ENCODE measurements at regions not wholly inside any gene's neighbourhood (a gene's known extent, or its start where the extent isn't known, plus 50 kb on each side); places are given as distances from the start of the nearest gene placed in this dataset.
A peak's percentile ranks its signal among the peaks of the same experiment; 100 is the strongest.
"Not testable (repeated sequence)": the region's sequence is repeated elsewhere in the genome, so short reads cannot be mapped to it uniquely, and the experiment has no call there.

DNA sequence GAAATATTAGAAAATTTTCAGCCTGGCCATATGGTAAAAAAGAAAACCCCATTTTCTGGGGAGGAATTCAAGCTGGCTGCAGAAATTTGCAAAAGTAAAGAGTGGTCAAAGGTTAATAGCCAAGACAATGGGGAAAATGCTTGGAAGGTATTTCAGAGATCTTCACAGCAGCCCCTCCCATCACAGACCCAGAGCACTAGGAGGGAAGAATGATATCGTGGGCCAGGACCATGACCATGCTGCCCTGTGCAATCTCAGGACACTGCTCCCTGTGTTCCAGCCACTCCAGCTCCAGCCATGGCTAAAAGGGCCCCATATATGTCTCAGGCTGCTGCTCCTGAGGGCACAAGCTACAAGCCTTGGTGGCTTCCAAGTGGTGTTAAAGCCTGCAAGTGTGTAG lies 93.9 kb upstream of the AGAP1 start:
- Histone ChIP-seq H3K36me3 (no peaks in the 10 kb centered on the region), H3K4me3 (no peak overlapping the region), H3K27me3 (no peaks in the 10 kb centered on the region), H3K9me3 (no peaks in the 10 kb centered on the region)
- DNase-seq, result no peak

DNA sequence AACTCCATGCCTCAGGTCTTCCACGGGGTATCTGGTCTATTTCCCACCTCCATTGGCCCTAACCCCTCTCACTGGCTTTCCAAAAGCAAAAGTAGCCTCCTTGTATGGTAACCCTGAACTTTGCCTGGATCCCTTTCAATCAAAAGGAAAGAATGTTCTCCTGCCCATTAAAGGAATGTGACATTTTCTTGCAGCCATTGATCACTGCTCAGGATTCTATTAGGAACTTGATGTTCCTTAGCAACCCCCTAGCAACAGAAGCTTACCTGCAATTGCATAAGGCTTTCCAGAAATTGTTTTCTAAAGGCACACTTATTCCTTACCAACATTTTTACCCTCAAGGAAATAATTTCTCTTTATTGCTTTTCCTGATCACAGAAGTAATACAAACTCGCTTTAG lies 91.4 kb upstream of the AGAP1 start:
- no peak for DNase-seq
- no peaks in the 10 kb centered on the region for H3K9me3 ChIP-seq
- H3K27me3 ChIP-seq, result no peaks in the 10 kb centered on the region
- no peak overlapping the region for H3K4me3 ChIP-seq
- H3K36me3 ChIP-seq, result no peaks in the 10 kb centered on the region

DNA sequence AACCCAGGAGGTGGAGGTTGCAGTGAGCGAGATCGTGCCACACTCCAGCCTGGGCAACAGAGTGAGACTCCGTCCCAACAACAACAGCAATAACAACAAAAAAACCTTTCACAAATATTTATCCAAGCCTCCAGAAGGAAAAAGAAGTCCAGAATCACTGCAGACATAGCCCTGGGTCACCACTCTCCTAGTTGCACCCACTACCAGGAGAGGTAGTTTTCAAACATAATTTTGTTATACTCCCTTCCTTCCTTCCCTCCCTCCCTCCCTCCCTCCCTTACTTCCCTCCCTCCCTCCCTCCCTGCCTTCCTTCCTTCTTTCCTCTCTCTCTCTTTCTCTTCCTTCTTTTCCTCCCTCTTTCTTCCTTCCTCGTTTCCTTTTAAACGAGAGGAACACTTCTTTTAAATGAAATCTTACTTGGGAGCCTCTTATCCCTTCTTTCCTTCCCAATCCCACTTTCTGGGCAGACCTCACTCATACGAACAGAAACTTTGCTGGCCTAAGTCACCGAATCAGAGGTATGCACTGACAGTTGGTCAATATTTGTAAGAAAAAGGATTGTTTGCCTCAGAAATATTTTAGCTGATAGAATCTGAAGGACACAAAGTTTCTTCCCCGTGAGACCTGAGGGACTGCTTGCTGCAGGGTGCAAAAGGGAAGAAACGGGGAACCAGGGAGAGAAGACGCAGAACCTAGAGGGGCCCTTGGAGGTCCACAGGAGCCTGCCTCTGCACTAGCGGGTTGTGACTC lies 88.1 kb upstream of the AGAP1 start:
- no peaks in the 10 kb centered on the region for H3K9me3 ChIP-seq
- H3K27me3 ChIP-seq, result no peaks in the 10 kb centered on the region
- no peak for DNase-seq
- no peak overlapping the region for H3K4me3 ChIP-seq
- H3K36me3 ChIP-seq, result no peaks in the 10 kb centered on the region

DNA sequence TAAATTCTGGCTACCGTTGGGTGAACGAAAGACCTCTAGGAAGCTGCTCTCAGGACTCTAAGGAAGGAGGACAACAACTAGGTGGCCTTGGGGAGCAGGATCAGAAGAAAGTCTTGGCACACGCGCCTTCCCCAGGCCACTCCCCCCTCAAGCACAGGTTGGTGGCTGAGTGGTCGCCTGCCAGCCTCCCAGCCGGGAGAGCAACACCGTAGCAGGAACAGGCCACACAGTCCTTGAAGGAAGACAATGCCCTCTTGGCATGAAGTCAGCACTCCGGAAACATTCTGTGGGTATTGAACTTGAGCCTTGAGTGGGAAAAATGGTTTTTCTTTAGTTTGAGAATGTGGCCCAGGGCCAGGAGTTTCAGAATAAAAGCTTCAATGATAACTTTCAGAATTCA lies 87.4 kb upstream of the AGAP1 start:
- DNase-seq, result no peak
- Histone ChIP-seq H3K9me3 (no peaks in the 10 kb centered on the region), H3K36me3 (no peaks in the 10 kb centered on the region), H3K4me3 (no peak overlapping the region), H3K27me3 (no peaks in the 10 kb centered on the region)

DNA sequence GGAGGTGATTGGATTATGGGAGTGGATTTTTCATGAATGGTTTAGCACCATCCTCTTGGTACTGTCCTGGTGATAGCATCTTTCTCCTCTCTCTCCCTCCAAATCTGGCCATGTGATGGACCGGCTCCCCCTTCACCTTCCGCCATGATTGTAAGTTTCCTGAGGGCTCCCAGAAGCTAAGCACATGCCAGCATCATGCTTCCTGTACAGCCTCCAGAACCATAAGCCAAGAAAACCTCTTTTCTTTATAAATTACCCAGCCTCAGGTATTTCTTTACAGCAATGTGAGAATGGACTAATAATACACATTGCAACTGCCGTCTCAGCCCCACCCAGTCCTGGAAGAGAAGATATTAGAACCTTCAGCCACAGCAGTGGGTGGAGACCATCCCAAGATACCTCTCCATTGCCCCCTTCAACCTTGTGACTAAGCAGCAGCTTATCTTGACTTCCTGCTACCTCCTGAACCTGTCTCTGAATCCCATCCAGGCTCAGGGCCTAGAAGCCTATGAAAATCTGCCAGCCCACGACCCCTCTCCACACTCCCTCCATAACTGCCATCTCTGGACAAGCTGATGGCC lies 81.8 kb upstream of the AGAP1 start:
- DNase-seq, result no peak
- Histone ChIP-seq H3K9me3 (no peaks in the 10 kb centered on the region), H3K36me3 (no peaks in the 10 kb centered on the region), H3K4me3 (no peak overlapping the region), H3K27me3 (no peaks in the 10 kb centered on the region)

DNA sequence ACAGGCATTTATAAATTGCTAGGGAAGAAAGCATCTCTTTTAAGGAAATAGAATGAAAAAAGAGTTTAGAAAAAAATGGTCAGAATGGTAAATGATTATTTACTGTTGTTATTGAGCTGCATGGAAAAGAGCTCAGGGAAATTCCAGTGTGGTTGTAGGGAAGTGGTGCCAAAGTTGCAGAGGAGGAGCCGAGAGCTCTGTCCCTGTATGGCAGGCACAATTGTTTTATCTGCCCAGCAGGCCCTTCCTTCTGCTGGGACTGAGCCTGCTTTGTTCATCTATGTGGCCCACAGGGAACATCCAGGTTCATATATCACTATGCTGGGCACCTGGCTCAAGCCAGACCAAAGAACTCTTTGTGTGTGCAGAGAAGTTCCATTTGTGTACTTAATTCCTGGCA lies 80.8 kb upstream of the AGAP1 start:
- H3K27me3 ChIP-seq, result no peaks in the 10 kb centered on the region
- H3K9me3 ChIP-seq, result no peaks in the 10 kb centered on the region
- H3K4me3 ChIP-seq, result no peak overlapping the region
- no peaks in the 10 kb centered on the region for H3K36me3 ChIP-seq
- DNase-seq, result no peak

DNA sequence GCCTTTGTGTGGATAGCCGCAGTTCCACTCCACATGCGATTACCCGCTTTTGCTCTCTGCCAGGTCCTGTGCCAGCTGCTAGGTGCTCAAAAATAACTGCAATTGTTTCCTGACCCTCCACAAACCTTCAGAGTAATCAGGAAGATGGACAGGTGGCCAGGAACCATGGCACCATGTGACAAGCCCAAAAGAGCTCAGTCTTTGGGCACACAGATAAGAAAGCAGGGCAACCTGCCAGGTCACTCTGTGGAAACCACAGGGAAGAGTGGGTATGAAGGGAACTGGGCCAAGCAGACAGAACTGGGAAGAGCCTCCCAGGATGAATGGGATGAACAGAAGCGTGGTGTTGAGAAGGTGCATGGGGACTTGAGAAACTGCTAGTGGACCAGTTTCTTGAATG lies 79.4 kb upstream of the AGAP1 start:
- H3K9me3 ChIP-seq, result no peaks in the 10 kb centered on the region
- H3K36me3 ChIP-seq, result no peaks in the 10 kb centered on the region
- H3K27me3 ChIP-seq, result no peaks in the 10 kb centered on the region
- no peak overlapping the region for H3K4me3 ChIP-seq
- no peak for DNase-seq

DNA sequence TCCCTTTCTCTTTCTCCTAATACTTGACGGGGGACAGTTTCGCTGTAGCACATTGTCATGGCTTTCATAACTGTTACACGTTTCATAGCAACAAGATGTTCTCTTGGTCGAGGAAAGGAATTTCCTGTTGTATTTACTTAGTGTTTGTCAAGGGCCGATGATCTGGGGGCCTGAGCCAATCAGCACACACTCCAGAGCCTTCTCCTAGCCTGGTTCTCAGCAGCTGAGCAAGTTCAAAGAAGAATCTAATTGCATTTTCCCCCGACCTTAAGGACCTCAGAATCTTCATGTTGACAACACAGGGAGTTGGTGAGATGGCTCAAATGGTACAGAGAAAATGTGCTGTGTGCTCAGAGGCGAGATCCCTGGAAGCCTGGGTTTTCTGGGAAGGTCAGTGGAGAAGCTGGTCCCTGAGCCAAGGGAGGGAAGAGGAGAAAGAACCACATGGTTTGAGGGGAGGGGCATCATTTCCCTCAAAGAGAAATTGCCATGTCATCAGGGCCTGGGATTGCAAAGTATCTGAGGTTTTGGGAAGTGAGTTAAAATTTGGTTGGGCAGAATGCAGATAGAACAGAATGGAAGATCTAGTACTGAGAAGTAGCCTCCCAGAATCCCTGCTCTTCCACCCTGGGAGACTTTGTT lies 76.9 kb upstream of the AGAP1 start:
- Histone ChIP-seq H3K36me3 (no peaks in the 10 kb centered on the region), H3K4me3 (no peak overlapping the region), H3K27me3 (no peaks in the 10 kb centered on the region), H3K9me3 (no peaks in the 10 kb centered on the region)
- no peak for DNase-seq

DNA sequence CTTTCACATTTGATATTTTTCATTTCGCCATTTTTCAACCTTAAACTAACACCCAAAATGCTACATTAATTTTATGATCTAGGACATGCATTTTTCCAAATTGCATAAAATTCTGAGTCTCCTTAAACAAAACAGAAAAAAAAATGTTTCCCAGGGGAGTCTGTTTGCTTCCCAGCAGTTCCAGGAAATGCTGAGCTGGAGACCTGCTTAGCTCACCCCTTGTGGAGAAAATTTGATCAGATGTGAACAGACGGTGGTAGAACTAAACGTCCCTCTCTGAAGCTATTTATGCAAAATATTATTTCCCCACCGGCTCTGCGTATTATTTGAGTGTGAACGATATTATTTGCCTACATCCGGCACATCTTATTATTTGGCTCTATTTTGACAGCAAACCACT lies 74.9 kb upstream of the AGAP1 start:
- H3K4me3 ChIP-seq, result no peak overlapping the region
- DNase-seq, result no peak
- H3K36me3 ChIP-seq, result no peaks in the 10 kb centered on the region
- no peaks in the 10 kb centered on the region for H3K27me3 ChIP-seq
- no peaks in the 10 kb centered on the region for H3K9me3 ChIP-seq

DNA sequence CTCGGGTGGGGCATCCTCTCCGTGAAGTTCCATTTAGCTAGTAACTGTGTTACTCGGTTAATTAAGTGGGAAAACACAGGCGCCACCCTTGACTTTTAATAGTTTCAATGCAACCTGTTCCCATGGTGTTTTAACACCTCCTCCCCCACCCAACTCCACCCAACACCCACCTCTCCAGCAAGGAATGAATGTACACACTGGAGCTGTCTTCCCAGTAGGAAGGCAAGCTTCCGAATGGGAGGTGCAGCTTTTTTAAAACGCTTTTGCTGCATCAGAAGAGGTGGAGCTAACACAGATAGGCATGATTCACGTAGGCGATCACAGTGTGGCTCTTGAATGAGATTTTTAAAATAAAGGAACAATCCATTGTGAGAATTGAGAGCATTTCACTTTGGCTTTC lies 73.8 kb upstream of the AGAP1 start:
- Histone ChIP-seq H3K9me3 (no peaks in the 10 kb centered on the region; the same call in 1 of the 2 replicates), H3K27me3 (no peaks in the 10 kb centered on the region), H3K36me3 (no peaks in the 10 kb centered on the region), H3K4me3 (no peak overlapping the region)
- no peak for DNase-seq

DNA sequence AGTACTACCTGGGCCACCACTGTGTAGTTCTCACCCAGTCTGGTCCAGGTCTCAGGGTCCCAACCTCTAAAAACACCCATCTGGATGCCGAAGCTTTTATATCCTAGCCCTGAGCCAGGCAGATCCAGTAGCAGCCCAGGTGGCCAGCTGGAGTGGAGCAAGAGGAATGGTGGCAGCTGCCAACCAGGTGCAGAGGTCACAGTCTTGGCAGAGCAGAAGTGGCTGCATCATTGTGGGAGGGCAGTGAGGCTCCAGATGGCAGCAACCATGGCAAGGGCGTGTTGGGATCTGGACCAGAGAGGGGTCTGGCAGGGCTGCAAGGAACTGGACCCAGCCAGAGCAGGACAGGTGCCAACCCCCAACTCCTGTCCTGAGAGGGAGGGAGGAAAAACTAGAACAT lies 72.2 kb upstream of the AGAP1 start:
- no peaks in the 10 kb centered on the region for H3K27me3 ChIP-seq
- H3K36me3 ChIP-seq, result no peaks in the 10 kb centered on the region
- no peaks in the 10 kb centered on the region; the same call in 1 of the 2 replicates for H3K9me3 ChIP-seq
- peak; percentile 16 for DNase-seq
- no peak overlapping the region for H3K4me3 ChIP-seq

DNA sequence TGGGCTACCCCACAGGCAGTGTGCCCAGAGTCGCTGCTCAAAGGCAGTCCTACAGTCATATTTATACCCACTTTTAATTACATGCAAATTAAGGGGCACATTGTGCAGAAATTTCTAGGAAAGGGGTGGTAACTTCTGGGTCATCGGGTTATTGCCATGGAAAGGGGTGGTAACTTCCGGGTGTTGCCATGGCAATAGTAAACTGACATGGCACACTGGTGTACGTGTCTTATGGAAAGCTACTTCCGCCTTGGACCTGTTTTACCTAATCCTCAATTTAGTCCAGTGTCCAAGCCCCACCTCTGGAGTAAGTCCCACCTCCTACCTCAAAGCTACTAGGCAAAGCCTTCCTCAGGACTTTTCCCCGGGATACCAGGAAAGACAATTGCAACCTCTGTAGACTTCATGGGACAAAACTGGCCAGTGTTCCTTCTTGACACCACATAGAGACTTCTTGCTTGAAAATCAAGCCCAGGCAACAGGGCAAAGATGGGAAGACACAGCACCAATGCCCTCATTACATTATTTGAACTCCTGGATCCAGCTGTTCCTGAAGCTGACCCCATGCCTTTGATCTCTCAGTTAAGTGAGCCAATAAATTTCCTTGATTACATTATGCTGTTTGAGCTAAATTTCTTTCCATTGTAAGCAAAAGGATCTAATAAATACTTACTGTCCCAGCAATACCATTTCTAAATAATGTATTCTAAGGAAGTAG lies 63.3 kb upstream of the AGAP1 start:
- no peak for DNase-seq
- Histone ChIP-seq H3K27me3 (no peaks in the 10 kb centered on the region), H3K9me3 (no peaks in the 10 kb centered on the region), H3K4me3 (no peak overlapping the region), H3K36me3 (no peaks in the 10 kb centered on the region)

DNA sequence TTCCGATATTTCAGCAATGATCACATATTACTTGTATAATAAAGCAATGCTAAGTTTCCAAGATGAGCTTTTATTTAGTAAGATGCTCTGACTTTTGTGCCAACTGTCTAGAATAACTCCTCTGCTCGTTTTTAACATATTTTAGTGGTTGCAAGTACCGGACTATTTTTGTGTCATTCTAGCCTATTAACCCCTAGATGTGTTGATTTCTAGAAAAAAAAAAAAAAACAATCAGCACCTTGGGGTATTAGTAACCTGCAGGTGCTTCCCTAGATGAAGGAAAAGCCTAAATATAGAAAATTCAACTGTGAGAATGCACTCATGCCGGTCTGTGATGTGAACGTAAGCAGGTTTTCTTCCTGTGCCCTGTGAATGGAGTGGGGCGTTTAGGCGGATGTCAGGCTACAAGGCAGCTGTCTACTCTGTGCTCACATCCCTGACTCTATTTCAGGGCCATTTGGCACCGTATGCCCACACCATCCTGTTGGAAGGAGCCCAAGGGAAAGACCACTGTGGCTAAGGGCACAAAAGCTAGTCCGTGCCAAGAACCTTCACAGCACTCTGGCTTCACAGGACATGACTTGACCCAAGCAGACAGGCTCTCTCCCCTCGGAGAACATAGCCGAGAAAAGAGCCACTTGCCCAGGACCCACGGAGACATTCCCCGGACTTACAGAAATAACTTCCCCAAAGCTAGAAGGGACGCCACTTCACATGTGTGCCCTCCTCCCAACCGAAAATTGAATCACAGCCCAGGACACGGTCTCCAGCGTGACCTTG lies 60.9 kb upstream of the AGAP1 start:
- H3K36me3 ChIP-seq, result no peaks in the 10 kb centered on the region
- H3K4me3 ChIP-seq, result no peak overlapping the region
- no peak for DNase-seq
- no peaks in the 10 kb centered on the region for H3K27me3 ChIP-seq
- H3K9me3 ChIP-seq, result no peaks in the 10 kb centered on the region

DNA sequence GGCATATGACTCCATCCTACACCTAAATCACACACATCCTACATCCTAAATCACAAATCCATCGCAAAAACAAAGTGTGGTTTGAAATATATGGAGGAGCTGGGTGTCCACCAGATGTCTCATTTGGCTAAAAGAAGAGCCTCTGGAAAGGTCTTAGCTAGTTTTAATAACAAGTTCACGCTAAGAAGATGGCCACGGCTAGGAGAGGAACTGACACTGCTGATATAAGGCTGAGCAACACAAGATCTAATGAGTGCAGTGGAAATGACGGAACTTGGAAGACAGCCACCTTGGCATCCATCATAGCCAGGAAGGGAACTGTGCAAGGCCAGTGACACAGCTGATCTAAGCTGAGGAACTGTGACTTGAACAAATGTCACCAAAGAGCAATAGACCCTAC lies 60.0 kb upstream of the AGAP1 start:
- DNase-seq, result peak; percentile 32
- Histone ChIP-seq H3K4me3 (no peak overlapping the region), H3K9me3 (no peaks in the 10 kb centered on the region), H3K27me3 (no peaks in the 10 kb centered on the region), H3K36me3 (no peaks in the 10 kb centered on the region)

DNA sequence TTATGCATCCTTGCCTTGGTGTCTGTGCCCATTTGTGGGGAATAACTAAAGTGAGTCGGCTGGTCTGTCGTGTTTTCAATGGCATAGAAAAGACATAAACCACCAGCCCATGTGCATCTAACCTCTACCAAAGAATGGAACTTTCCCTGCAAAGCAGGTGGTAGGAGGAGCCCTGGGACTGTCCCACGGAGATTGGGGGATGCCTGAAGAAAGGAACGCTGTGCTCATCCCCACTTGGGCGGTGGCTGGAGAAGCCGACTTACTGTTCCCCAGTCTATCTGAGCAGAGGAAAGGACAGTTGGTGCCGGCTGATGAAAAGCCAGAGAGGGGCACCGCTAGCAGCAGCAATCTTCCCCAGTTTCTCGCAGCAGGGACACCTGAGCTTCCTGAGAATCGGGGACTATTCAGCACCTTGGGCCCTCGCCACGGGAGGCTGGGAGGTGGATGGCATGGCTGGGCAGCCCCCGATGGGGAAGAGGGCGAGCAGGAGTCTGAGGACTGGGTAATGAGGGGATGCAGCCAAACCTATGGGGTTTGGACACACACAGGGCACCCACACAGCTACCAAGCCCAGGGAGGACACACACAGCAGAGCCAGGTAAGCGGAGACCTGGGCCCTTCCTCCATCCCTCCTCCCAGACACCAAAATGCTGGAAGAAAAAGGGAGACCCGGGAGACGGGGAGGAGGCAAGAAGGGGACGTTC lies 53.7 kb upstream of the AGAP1 start:
- H3K36me3 ChIP-seq, result no peaks in the 10 kb centered on the region
- H3K27me3 ChIP-seq, result no peaks in the 10 kb centered on the region
- DNase-seq, result no peak
- H3K4me3 ChIP-seq, result no peak overlapping the region
- no peaks in the 10 kb centered on the region for H3K9me3 ChIP-seq

DNA sequence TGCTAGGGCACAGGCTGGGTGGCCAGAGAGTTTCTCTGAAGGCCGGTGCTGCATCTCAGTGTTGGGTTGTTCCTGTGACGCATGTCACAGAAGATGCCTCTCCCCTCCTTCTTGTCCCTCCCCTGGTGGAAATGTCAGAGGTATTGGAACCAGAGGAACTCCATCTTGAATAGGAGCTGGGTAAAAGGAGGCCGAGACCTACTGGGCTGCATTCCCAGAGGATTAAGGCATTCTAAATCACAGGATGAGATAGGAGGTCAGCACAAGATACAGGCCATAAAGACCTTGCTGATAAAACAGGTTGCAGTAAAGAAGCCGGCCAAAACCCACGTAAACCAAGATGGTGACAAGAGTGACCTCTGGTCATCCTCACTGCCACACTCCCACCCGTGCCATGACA lies 50.3 kb upstream of the AGAP1 start:
- not testable (repeated sequence) for H3K36me3 ChIP-seq, H3K27me3 ChIP-seq, DNase-seq, H3K9me3 ChIP-seq, H3K4me3 ChIP-seq

Measured in MG63 (cell line).